Prostate gland (tissue), 2 donors: ENCODE measurements at regions not wholly inside any gene's neighbourhood (a gene's known extent, or its start where the extent isn't known, plus 50 kb on each side); places are given as distances from the start of the nearest gene placed in this dataset.

Experiments used
- POLR2A ChIP-seq: fragments of 450-650 bp; IDR thresholded peaks from one replicate; pipeline ENCODE4 v1.6.1; 2016; ENCODE audit warnings: antibody characterized with exemption, mild to moderate bottlenecking
- POLR2AphosphoS5 ChIP-seq: sonication (generic); formaldehyde crosslinking; IDR thresholded peaks from one replicate; pipeline ENCODE4 v1.6.1; 2017; ENCODE audit warnings: antibody characterized with exemption
- TF ChIP-seq, protein P1 (sequence below), 4 experiments: fragments of 200-600 bp in 2 of 4; fragments of 450-650 bp in 2 of 4; sonication (generic) in 2 of 4; IDR thresholded peaks; 1 replicate in 3 of 4; 2 replicates in 1 of 4; pipeline ENCODE4 v1.5.1; 2016 to 2019; ENCODE audit warnings: antibody characterized with exemption in 4 of 4, mild to moderate bottlenecking in 2 of 4, moderate library complexity in 2 of 4

DNA sequence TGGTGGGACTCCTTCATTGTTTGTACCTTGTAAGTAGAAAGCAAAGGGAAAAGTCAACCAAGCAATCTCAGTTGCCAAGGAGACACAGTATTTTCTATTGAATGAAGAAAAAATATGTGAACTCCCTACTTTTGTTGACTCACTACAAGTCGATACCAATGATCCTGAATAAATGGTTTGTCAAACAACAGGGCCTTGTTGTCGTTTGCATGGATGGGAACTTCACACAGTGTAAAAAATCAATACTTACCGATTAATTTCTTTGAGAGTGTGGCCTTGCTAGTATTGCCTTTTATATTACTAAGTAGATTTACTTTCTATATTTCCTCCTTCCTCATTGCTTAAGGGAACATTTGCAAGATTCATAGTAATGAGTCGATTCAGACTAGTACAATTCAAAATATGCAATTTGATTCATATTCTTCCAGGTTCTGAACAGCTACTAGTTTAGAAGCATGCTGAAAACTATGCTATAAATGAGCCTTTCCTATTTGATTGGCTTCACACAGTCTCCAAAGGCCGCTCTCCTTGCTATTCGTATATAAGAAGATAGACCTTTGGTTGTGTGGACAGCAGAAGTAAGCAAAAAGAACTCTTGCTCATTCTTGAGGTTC is 108.0 kb downstream of the ZNF330 start:
- TF ChIP-seq, protein P1, sequence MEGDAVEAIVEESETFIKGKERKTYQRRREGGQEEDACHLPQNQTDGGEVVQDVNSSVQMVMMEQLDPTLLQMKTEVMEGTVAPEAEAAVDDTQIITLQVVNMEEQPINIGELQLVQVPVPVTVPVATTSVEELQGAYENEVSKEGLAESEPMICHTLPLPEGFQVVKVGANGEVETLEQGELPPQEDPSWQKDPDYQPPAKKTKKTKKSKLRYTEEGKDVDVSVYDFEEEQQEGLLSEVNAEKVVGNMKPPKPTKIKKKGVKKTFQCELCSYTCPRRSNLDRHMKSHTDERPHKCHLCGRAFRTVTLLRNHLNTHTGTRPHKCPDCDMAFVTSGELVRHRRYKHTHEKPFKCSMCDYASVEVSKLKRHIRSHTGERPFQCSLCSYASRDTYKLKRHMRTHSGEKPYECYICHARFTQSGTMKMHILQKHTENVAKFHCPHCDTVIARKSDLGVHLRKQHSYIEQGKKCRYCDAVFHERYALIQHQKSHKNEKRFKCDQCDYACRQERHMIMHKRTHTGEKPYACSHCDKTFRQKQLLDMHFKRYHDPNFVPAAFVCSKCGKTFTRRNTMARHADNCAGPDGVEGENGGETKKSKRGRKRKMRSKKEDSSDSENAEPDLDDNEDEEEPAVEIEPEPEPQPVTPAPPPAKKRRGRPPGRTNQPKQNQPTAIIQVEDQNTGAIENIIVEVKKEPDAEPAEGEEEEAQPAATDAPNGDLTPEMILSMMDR (IDR thresholded peaks at IDR 0.05) = no peak
- TF ChIP-seq POLR2A (no peak), POLR2AphosphoS5 (no peak)
